HG03097 (cell line): ENCODE measurements at regions not wholly inside any gene's neighbourhood (a gene's known extent, or its start where the extent isn't known, plus 50 kb on each side); places are given as distances from the start of the nearest gene placed in this dataset.

Experiments used
- ATAC-seq: cut with Tn5 transposase; IDR thresholded peaks from one replicate; pipeline ENCODE4 v1.9.1; 2021; ENCODE audit not compliant: unreplicated experiment, low FRiP score

GRCh38 chr3:177552051-177552450, 354.8 kb upstream of the TBL1XR1 start:
- ATAC-seq, result no peak

- no peak for ATAC-seq
Observed at GRCh38 chr3:177553012-177553411, 355.7 kb upstream of the TBL1XR1 start.

- no peak for ATAC-seq
Observed at GRCh38 chr3:177553579-177553978, 356.3 kb upstream of the TBL1XR1 start.

GRCh38 chr3:177554895-177555759, 357.8 kb upstream of the TBL1XR1 start:
- no peak for ATAC-seq

- ATAC-seq, result no peak
Observed at GRCh38 chr3:177557548-177557947, 360.3 kb upstream of the TBL1XR1 start.

GRCh38 chr3:177561365-177561764, 364.1 kb upstream of the TBL1XR1 start:
- ATAC-seq, result no peak

- no peak for ATAC-seq
Observed at GRCh38 chr3:177561769-177562392, 364.6 kb upstream of the TBL1XR1 start.

GRCh38 chr3:177563243-177563780, 366.0 kb upstream of the TBL1XR1 start:
- no peak for ATAC-seq

GRCh38 chr3:177563792-177564191, 366.5 kb upstream of the TBL1XR1 start:
- no peak for ATAC-seq

GRCh38 chr3:177565981-177566380, 368.7 kb upstream of the TBL1XR1 start:
- no peak for ATAC-seq

GRCh38 chr3:177567833-177568232, 370.6 kb upstream of the TBL1XR1 start:
- ATAC-seq, result no peak

GRCh38 chr3:177569193-177569592, 371.9 kb upstream of the TBL1XR1 start:
- no peak for ATAC-seq

- ATAC-seq, result no peak
Observed at GRCh38 chr3:177569875-177570657, 372.8 kb upstream of the TBL1XR1 start.

GRCh38 chr3:177571271-177571943, 374.1 kb upstream of the TBL1XR1 start:
- no peak for ATAC-seq

- ATAC-seq, result no peak
Observed at GRCh38 chr3:177571944-177572315, 374.6 kb upstream of the TBL1XR1 start.

- no peak for ATAC-seq
Observed at GRCh38 chr3:177574222-177574856, 377.1 kb upstream of the TBL1XR1 start.

- ATAC-seq, result no peak
Observed at GRCh38 chr3:177576746-177577145, 379.5 kb upstream of the TBL1XR1 start.

- ATAC-seq, result peak; percentile 65
Observed at GRCh38 chr3:177578488-177578887, 381.2 kb upstream of the TBL1XR1 start.

- ATAC-seq, result no peak
Observed at GRCh38 chr3:177579419-177579818, 382.1 kb upstream of the TBL1XR1 start.

GRCh38 chr3:177580437-177580836, 383.2 kb upstream of the TBL1XR1 start:
- ATAC-seq, result no peak
